GM18858 (cell line): ENCODE measurements at regions not wholly inside any gene's neighbourhood (a gene's known extent, or its start where the extent isn't known, plus 50 kb on each side); places are given as distances from the start of the nearest gene placed in this dataset.
"Not testable (repeated sequence)": the region's sequence is repeated elsewhere in the genome, so short reads cannot be mapped to it uniquely, and the experiment has no call there.

Experiments
- ATAC-seq: cut with Tn5 transposase; IDR thresholded peaks from one replicate; pipeline ENCODE4 v1.9.1; 2021; ENCODE audit not compliant: unreplicated experiment

DNA sequence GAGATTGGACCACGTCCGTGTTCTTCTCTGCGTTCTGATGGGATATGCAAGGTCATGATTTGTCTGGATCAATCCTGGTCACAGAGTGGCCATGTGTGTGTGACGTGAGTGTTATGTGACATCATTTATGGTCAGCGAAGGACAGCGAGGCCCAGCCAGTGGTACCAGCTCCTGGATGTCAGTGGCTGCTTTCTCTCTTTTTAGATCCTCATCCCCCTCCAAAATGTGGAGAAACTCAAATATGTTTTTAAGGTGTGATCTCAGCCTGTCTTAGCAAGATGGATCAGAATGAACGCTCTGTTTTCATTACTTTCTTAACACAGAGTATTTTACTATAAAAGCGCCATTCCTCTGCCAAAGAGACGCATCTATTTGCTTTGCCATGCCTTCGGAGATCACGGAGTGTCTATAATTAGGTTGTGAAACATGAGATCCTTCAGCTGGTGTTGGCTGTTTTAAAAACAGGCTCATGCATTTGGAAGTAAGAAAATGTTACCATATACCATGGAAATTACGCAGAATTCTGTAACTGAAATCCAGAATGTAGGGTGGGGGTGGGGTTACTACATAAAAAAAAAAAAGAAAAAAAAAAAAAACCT is 245.5 kb upstream of the TCERG1L start:
- no peak for ATAC-seq

DNA sequence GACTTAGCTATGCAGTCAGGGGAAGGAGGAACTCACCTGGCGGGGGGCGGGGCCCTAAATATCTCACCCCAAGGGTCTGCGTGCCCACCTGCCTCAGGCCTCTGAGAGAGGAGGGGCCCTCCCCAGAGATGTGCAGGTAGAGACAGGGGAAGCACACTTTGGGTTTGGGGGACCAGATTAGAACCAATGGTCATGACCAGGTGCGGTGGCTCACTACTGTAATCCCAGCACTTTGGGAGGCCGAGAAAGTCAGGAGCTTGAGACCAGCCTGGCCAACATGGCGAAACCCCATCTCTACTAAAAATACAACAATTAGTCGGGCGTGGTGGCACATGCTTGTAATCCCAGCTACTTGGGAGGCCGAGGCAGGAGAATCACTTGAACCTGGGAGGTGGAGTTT is 246.4 kb upstream of the TCERG1L start:
- ATAC-seq, result not testable (repeated sequence)

DNA sequence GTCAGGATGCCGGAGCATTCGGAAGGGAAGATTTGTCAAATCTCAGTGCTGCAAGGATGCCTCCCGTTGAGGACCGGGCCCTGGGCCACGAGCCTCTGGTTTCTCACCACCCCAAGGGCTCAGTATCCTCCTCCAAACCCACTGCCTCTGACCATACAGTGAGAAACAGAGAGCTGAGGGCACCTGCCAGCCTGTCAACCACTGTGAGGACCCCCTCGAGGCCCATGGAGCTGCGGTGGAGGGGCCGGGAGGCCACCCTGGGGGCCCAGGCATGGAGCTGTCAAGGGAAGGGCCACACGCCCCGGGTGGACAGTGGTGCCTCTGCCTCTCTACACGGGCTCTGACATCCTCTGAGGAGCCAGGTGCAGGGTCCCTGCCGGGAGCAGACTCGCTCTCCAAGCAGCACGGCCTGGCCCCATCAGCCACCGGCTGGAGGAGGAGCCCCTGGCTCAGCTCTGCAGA is 248.0 kb upstream of the TCERG1L start:
- ATAC-seq, result no peak

DNA sequence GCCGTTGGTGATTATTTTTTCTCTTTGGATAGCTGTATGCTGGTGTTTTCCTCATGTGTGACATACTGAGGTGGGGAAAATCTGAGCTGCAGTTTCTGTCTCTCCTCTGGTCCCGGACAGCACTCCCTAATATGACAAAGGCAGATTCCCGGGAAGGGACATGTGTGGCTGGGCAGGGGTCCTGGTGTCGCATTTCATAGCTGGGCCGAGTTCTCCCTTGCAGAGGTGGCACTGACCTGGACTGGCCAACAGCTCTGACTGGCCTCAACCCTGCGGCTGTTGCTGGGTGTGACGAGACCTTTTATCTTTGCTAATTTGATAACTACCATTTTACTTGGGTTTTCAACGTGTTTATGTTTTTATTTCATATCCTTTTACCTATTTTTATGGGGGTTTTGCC is 248.6 kb upstream of the TCERG1L start:
- ATAC-seq, result no peak

DNA sequence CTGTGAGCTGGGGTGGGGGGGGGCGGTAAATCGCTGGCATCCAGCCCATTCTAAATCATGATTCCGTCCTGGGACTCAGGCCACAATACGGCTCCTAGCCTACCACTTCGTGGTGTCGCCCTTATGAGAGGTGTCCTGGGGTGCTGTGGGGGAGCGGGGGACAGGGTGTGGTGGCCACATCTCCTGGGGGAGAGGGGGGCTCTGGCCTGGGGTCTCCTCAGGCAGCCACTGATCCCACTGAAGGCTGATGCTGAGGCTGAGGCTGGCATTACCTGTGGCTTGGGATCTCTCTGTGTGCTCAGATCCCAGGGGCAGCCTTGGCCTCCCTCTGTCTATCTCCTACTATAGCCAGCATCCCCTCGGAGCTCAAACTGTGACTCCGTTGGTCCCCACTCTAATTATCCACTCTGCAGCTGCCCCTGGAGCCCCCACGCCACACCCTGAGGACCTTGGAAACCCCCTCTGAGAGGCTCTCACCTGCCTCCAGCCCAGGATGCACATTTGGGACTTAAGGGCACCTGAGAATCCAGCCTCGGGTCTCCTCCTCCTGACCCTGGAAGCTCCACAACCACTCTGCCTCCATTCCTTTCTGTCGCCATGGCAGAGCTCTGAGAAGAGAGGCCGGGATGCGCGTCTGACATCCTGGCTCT is 249.3 kb upstream of the TCERG1L start:
- no peak for ATAC-seq

DNA sequence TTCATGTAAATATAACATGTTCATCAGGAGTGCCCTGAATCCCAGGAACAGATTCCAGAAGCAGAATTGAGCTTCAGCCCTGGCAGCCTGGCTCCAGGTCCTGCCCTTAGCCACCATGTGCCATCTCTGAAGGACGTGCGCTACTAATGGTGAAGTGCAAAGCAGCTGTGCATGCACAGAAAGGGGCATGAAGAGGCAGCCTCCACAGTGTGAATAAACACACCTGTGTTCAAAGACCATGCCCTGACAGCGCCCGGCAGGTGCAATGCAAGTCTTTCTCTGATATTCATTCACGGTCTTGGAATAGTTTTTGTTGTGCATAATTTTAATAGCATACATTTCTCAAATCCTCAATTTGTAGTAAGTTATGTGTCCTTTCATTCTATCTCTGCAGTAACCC is 250.4 kb upstream of the TCERG1L start:
- ATAC-seq, result no peak

DNA sequence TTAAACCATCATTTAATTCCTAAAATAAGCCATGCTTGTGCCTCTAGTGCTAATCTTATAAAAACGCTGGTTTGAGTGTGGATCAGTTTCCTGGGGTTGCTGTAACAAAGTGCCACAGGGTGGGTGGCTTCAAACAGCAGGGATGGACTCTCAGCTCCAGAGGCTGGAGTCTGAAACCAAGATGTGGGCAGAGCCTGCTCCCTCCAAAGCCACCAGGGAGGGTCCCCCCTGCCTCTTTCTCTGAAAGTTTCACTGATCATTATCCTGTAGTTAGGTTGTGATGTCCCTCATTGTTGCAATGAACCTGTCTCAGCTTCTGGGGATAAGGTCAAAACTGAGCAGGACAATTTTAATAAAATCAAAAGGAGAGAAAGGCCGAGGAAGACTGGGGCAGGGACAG is 251.9 kb upstream of the TCERG1L start:
- no peak for ATAC-seq

DNA sequence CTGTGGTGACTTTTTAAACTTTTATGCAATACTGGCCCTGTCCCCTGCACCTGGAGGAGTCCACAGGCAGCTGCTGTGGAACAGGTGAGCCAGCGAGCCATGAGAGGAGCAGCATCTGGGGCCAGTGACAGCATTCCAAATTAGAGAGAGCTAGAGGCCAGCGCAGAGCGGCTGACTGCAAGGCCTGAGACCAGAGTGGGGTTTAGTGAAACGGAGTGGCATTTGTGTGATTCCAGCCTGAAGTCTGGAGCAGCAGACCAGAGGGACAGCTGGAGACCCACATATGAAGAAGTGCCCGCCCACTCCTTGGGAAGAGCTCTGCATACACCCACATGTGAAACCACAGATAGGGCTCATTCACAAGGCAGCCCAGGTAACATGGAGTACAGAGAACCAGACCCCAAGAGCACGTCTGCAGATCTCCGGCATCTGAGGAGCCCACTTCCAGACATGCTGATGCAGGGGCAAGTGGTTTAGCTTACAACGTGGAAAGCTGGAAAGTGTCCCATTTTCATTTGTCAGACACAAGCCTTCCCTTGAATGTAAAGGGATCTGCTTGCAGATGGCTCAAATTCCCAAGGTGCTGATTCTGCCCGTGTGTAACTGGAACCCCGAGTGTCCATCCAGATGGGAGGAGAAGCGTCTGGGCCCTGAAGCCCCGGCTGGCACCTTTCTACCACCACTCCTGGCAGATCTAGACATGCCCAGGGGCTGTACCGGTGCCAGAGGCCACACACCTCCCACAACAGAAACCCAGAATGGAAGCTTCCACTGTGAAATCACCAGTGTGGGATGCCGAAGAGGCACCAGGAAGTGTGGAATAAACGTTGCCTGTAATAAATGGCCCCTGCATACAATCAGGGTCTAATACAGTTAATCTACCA is 256.0 kb upstream of the TCERG1L start:
- no peak for ATAC-seq

DNA sequence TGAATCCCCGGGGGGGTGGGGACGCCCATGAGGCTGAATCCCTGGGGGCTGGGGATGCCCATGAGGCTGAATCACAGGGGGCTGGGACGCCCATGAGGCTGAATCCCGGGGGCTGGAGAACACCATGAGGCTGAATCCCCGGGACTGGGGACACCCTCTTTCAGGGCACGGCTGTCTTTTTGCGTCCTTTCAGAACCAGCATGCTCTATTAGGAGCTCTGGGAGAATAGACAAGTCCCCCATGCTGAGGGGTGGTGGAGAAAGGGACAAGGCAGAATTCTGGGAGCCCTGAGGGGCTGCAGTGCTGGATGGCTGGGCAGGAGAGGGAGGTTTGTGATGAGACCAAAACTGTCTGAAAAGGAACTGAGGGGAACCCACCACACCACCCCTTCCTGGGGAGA is 257.3 kb upstream of the TCERG1L start:
- no peak for ATAC-seq

DNA sequence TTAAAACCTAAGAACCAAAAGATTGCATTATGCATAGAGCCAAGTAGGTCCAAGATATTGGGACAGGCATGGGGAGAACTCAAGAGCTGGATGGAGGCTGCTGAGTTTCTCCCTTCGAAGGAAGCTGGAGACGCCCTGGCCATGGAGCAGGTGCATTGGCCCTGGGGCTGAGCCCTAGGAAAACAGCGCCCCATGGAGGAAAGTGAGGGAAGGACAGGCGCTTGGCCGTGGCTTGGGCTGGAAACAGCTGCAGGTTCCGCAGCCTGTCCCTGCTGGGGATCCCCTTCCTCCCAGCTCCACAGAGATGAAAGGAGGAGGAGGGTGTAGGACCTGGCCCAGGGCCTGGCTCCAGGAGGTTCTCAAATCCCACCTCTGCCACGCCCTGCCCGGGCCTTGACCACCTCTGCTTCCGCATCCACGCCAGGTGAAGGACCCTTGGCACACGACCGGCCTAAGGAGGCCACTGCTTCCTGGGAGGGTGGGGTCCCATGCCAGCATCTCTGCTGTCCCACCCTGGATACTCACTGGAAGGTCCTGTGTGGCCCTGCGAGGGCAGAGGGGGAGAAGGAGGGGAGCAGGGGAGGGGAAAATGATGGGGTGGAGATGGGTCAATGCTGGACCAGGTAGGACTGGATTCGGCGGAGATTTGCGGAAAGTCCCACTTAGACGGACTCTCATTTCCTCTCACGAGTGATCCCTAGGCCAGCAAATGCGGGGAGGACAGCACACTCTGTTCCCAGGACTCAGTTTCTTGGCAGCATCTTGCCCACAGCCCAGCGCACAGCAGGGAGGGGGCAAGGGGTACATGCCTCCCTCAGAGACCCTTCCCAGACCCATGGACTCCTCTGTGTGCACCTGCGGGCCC is 258.6 kb upstream of the TCERG1L start:
- no peak for ATAC-seq

DNA sequence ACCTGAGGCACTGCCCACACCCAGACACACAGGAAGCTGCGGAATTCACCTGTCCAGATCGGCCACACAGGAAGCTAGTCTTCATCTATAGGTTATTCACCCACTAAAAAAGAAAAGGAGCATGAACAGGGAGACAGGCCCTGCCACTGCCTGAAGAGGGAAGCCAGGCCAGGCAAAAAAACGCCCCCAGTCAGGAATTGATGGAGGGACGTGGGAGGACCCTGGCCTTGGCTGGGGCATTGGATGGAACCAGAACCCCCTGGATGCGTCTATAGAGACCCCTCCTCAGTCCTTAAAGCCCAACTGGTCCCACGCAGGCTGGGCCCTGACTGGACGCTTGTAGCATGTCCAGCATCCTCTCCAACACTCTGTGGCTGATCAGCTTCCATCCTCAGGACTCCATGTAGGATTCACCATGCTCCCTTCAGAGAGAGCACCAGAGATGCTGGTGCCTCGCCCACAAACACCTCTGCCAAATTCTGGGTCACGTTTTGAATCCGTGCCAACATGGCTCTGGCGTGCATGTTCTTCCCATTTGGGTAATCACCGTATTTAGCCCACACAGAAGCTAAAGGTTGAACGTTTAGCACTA is 259.3 kb upstream of the TCERG1L start:
- no peak for ATAC-seq

DNA sequence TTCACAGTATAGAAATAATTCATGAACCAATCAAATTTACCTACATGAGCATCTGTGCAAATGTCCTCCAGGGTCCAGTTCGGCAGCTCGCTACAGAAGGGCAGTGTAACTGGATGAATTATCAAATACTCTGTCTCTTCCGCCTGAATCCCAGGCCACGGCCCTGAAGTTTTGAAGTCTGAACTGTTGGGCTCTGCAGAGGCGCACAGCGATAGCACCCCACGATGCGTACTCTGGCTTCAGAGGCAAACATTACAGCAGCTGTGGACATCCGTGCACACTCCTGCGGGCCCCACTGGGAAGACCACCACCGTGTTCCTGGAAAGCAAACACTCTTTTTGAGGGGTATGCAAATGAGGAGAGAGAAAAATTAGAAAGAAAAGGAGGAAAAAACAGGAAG is 259.8 kb upstream of the TCERG1L start:
- ATAC-seq, result no peak

DNA sequence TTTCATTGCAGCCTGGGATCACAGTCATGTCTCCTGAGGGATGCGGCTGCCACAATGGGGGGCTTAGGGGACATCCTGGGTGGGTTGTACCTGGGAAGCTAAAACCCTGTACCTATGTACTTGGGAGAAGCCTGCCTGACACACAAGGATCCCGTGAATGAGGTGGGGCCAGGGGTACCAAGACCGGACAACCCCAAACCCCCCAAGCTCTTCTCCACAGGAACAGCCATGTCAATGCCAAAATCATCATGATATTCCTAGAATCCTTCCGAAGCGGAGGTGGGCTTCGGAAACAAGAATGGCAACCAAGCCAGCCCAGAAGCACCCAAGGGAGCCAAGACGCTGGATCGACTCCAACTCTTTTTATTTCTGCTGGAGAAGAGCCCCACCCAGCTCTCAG is 260.3 kb upstream of the TCERG1L start:
- no peak for ATAC-seq

DNA sequence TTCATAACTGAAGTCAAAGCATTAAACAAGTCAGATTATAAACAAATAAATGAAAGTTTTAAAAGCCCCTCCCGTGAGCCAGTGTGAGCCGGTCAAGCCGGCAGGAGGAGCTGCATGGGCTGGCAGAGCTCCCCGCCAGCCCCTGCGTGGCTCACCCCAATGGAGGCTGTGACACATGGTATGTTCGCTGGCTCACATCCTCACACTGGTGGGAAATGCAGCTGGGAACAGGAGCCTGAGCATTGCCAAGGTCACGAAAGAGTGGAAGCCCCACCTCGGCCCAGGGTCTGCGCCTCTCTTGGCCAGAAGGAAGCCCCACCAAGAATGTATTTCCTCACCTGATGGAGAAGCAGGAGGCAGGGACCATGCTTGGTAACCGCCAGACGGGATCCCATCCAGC is 261.7 kb upstream of the TCERG1L start:
- ATAC-seq, result no peak

DNA sequence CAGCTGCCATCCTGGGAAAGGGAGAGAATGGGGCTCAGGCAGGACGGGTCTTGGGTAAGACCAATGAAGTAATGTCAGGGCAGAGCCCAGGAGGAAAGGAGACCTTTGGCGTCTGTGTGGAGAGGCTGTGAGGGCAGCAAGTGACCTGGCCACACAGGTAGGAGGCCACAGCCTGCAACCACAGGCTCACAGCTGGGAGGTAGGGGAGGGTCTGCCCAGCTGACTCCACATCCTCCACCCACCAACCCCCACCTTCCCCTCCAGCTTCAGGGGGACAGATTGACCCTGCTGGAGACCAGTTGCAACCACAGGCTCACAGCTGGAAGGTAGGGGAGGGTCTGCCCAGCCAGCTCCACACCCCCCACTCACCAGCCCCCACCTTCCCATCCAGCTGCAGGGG is 262.2 kb upstream of the TCERG1L start:
- no peak for ATAC-seq

DNA sequence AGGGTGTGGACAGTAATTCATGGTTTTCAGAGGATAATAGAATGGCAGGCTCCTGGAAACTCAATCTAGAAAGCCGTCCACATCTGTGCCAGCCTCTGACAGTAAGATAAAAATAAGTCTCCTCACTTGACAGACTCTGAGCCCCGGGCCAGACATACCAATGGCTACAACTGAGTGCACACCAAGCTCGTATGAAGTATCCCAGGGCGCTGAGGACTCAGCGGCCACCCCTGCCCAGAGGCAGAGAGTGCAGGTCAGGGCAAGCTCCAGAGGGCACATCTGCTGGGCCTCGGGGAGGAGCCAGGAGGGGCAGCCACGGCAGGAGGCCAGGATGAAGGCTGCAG is 262.8 kb upstream of the TCERG1L start:
- ATAC-seq, result no peak

DNA sequence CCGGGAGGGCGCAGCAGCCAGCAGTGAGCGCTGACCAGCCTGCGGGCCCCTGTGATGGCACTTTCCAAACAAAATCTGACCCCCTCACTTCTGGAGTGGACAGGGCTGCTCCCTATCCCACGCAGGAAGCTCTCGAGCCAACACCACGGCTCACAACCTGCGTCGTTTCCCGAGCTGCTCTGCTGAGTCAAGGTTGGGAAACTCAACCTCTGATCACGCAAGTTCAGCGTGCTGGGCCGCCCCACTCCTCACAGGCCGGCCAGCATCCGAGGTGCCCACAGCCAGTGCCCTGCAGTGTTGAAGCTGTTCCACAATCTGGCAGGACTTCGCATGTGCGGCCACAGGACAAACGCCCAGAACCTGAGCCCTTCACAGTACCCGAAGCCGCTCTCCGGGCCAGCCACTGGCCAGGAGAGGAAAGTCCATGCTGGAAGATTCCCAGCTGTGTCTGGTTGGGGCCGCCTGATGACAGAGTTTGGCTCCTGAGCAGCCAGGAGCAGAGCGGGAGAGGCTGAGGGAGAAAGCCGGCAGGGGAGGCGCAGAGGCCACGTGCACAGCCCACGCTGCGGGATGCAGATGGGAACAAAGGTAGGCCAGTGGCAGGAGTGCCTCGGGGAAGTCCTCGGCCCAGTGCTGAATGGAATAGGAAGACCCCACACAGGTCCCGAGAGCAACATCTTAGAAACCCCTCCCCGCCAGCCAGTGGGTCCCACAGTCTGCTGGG is 263.3 kb upstream of the TCERG1L start:
- no peak for ATAC-seq

DNA sequence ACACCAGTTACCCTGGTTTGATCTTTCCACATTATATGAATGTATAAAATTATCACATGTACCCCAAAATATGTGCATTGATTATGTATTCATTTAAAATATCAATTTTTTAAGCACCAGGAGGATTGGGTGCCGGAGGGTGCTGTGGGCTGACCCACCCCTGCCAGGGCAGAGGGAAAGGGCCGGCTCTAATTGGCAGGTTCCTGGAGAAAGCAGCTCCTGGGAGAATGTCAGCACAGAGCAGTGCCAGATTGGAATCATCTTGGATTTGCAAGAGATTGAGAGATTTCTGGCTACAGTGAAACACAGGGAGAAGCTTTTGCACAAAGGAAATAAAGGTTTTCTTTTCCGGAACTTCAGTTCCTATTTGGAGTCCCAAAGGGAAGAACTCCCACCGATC is 264.4 kb upstream of the TCERG1L start:
- no peak for ATAC-seq

DNA sequence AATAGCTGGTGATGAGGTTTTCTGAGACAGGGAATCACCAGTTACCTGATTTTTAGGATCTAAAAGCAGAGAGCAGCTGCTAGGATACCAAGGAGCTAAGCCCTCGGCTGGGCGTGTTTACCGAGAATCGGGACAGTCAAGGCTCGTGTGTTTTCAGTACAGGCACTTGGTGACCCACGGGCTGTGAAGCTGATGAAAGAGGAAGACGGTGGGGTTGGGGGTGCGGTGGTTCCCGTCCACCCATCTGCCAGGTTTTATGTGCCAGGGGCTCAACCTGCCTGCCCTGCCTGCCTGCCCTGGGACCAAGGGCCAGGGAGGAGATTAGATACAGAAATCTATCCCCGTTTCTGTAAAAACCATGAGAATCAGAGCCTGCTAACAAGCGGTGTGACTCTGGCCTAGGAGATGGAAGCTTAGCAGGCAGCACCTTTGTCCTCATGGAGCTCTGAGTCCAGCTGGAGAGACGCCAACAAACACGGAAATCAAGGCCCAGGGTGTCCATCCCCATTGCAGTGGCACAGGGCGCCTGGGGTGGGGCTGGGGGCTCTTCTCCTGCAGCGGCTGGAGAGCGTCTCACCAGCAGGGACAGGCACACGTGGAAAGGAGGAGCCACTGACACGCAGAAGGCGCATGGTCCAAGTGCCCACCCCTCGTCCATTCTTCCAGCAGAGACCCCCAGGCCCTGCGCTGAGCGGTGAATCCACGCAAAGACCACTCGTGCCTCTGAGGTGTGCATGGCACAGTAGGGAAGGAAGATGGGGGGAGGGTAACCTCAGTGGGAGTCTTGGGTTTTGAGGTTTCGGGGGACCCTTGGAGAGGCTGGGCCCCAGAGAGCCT is 265.0 kb upstream of the TCERG1L start:
- no peak for ATAC-seq
